Gastrocnemius medialis (tissue), 4 donors: ENCODE measurements at regions not wholly inside any gene's neighbourhood (a gene's known extent, or its start where the extent isn't known, plus 50 kb on each side); places are given as distances from the start of the nearest gene placed in this dataset.
"Not testable (repeated sequence)": the region's sequence is repeated elsewhere in the genome, so short reads cannot be mapped to it uniquely, and the experiment has no call there.

Experiments used
- ATAC-seq, 2 donors: fragments of 150-250 bp; one replicate each; pipeline ENCODE4 v1.9.1; 2016
- DNase-seq, 2 donors: peaks; one replicate each; pipeline ENCODE4 v3.0.0-alpha.2; 2019
- H3K27ac ChIP-seq, 4 donors: fragments of 200-600 bp; sonication (generic); 1 replicate in 1 of 4; 2 replicates in 3 of 4; pipeline ENCODE4 v1.5.1; 2016 to 2018; ENCODE audit warnings: mild to moderate bottlenecking in 2 of 4, moderate library complexity in 1 of 4
- H3K27me3 ChIP-seq, 3 donors: fragments of 200-600 bp; sonication (generic) in 2 of 3; 1 replicate in 1 of 3; 2 replicates in 2 of 3; pipeline versions ENCODE4 v1.5.1 to v1.6.0; 2016 to 2019; ENCODE audit warnings: mild to moderate bottlenecking in 1 of 3, moderate library complexity in 1 of 3
- H3K36me3 ChIP-seq, 2 donors: fragments of 200-600 bp; sonication (generic) in 1 of 2; one replicate each; pipeline ENCODE4 v1.5.1; 2017 to 2018
- H3K4me1 ChIP-seq, 2 donors: fragments of 200-600 bp; sonication (generic) in 1 of 2; one replicate each; pipeline ENCODE4 v1.5.1; 2016 to 2017; ENCODE audit warnings: mild to moderate bottlenecking in 2 of 2
- H3K4me3 ChIP-seq, 4 donors: fragments of 200-600 bp; sonication (generic) in 3 of 4; 1 replicate in 1 of 4; 2 replicates in 3 of 4; pipeline ENCODE4 v1.5.1; 2016 to 2019; ENCODE audit warnings: mild to moderate bottlenecking in 2 of 4
- H3K9me3 ChIP-seq, 3 donors: fragments of 200-600 bp; sonication (generic) in 2 of 3; 1 replicate in 1 of 3; 2 replicates in 2 of 3; pipeline ENCODE4 v1.5.1; 2016 to 2019
- POLR2A ChIP-seq, 2 donors: fragments of 450-650 bp; IDR thresholded peaks; one replicate each; pipeline ENCODE4 v1.6.1; 2017; ENCODE audit warnings: antibody characterized with exemption in 2 of 2, mild to moderate bottlenecking in 2 of 2, moderate library complexity in 2 of 2
- in situ Hi-C, 4 donors: fragments of 200-750 bp; cut with MboI; loops; one replicate each; pipeline versions ENCODE4 v1.15.0 to v1.8.0; 2017; ENCODE audit warnings: low sequenced_read_pairs in 4 of 4
- intact Hi-C: fragments of 100-400 bp; cut with DNase I; formaldehyde crosslinking; loops from one replicate; pipeline ENCODE4 v1.15.1; 2023; ENCODE audit warnings: low total_unique reads
- TF ChIP-seq, protein P1 (sequence below), 5 experiments: fragments of 450-650 bp in 3 of 5; fragments of 200-600 bp in 2 of 5; sonication (generic) in 2 of 5; IDR thresholded peaks in 4 of 5; conservative IDR thresholded peaks in 1 of 5; 1 replicate in 4 of 5; 2 replicates in 1 of 5; pipeline ENCODE4 v1.5.1; 2016 to 2019; ENCODE audit warnings: antibody characterized with exemption in 5 of 5, mild to moderate bottlenecking in 3 of 5, moderate library complexity in 3 of 5

DNA sequence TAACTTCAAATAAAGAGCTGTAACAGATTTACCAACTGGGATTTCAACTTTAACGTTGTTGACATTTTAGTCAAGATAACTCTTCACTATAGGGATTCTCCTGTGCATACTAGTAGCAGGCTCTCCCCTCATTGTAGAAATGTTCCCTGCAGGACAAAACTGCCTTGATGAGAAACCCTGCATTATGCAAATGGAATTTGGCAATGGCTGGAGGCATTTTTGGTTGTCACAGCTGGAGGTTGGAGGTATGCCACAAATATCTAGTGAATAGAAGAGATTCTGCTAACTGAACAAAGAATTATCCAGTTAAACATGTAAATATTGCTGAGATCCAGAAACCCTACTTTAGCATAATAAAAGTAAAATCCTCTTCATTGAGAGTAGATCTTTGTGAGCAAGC is 928.8 kb upstream of the ALCAM start:
- ATAC-seq = no peak
- H3K4me1 ChIP-seq = peaks cover 0 to 4% of the 10 kb centered on the region in 2 donors
- no peaks in the 10 kb centered on the region for H3K27me3 ChIP-seq
- intact Hi-C loops (no loop called here), in situ Hi-C loops (no loop called here)
- DNase-seq = no peak
- H3K36me3 ChIP-seq = no peaks in the 10 kb centered on the region
- no peak for TF ChIP-seq POLR2A (IDR thresholded peaks at IDR 0.05)
- TF ChIP-seq, protein P1, sequence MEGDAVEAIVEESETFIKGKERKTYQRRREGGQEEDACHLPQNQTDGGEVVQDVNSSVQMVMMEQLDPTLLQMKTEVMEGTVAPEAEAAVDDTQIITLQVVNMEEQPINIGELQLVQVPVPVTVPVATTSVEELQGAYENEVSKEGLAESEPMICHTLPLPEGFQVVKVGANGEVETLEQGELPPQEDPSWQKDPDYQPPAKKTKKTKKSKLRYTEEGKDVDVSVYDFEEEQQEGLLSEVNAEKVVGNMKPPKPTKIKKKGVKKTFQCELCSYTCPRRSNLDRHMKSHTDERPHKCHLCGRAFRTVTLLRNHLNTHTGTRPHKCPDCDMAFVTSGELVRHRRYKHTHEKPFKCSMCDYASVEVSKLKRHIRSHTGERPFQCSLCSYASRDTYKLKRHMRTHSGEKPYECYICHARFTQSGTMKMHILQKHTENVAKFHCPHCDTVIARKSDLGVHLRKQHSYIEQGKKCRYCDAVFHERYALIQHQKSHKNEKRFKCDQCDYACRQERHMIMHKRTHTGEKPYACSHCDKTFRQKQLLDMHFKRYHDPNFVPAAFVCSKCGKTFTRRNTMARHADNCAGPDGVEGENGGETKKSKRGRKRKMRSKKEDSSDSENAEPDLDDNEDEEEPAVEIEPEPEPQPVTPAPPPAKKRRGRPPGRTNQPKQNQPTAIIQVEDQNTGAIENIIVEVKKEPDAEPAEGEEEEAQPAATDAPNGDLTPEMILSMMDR (IDR thresholded peaks at IDR 0.05 in 4 of 5, conservative IDR thresholded peaks at IDR 0.05 in 1 of 5) = no peak
- no peak overlapping the region for H3K4me3 ChIP-seq
- no peaks in the 10 kb centered on the region for H3K9me3 ChIP-seq
- no peak overlapping the region for H3K27ac ChIP-seq

DNA sequence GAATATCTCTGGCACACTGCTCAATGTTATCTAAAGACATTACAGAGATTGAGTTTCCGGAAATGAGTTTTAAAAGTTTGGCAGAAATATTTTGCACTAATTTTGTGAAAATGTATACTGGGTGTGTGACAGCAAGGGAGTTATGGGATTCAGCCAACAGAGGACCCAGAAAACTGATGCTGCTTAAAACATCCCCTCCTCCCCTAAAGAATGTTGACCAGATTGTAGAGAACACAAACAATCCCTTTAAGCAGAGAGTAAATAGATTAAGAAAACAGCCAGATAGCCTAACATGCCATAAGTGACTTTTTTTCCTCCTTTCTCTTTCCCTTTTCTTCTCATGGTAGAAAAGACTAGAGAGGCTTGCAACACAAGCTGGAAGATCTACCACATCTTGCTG is 928.0 kb upstream of the ALCAM start:
- H3K27ac ChIP-seq = no peak overlapping the region
- no peaks in the 10 kb centered on the region for H3K36me3 ChIP-seq
- peaks cover 0 to 4% of the 10 kb centered on the region in 2 donors for H3K4me1 ChIP-seq
- no peak overlapping the region for H3K4me3 ChIP-seq
- intact Hi-C loops (no loop called here), in situ Hi-C loops (no loop called here)
- no peak for TF ChIP-seq POLR2A (IDR thresholded peaks at IDR 0.05)
- TF ChIP-seq, protein P1 (IDR thresholded peaks at IDR 0.05 in 4 of 5, conservative IDR thresholded peaks at IDR 0.05 in 1 of 5) = no peak
- H3K9me3 ChIP-seq = no peaks in the 10 kb centered on the region
- no peak for ATAC-seq
- DNase-seq = no peak
- no peaks in the 10 kb centered on the region for H3K27me3 ChIP-seq

DNA sequence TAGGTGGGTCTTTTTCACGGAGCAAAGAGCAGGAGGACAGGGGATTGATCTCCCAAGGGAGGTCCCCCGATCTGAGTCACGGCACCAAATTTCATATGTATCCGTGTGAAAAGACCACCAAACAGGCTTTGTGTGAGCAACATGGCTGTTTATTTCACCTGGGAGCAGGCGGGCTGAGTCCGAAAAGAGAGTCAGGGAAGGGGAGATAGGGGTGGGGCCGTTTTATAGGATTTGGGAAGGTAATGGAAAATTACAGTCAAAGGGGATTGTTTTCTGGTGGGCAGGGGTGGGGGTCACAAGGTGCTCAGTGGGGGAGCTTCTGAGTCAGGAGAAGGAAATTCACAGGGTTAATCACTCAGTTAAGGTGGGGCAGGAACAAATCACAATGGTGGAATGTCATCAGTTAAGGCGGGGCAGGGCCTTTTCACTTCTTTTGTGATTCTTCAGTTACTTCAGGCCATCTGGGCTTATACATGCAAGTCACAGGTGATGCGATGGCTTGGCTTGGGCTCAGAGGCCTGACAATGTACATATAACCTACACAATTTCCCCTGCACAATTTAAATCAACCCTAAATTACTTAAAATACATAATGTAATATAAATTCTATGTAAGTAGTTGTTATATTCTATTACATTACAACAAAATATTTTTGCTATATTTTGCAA is 921.3 kb upstream of the ALCAM start:
- H3K9me3 ChIP-seq, H3K36me3 ChIP-seq, ATAC-seq, H3K4me1 ChIP-seq, H3K27ac ChIP-seq, DNase-seq, H3K4me3 ChIP-seq, intact Hi-C loops, in situ Hi-C loops, H3K27me3 ChIP-seq: not testable (repeated sequence)

DNA sequence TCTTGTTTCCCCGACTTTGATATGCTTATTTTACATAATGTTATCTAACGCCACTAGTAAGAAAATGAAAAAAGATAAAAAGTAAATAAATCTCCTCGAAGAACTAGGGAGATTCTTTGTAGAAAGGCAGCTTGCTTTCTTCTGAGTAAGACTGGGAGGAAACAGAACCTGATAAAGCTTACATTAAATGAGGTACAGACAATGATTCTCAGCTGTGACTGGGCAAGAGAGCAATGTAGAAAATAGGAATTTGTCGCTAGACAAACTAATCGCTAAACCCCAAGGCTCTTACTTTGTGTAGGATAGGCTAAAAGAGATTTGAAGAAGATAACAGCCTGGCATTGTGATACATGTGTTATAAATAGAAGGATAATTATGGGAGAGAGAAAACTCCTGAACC is 919.0 kb upstream of the ALCAM start:
- intact Hi-C loops = no loop called here
- Histone ChIP-seq H3K9me3 (no peaks in the 10 kb centered on the region), H3K4me1 (no peaks in the 10 kb centered on the region), H3K27ac (no peak overlapping the region), H3K36me3 (no peaks in the 10 kb centered on the region), H3K4me3 (no peak overlapping the region), H3K27me3 (no peaks in the 10 kb centered on the region)
- no peak for ATAC-seq
- no peak for TF ChIP-seq POLR2A (IDR thresholded peaks at IDR 0.05)
- TF ChIP-seq, protein P1 (IDR thresholded peaks at IDR 0.05 in 4 of 5, conservative IDR thresholded peaks at IDR 0.05 in 1 of 5) = no peak
- in situ Hi-C loops = no loop called here
- no peak for DNase-seq

DNA sequence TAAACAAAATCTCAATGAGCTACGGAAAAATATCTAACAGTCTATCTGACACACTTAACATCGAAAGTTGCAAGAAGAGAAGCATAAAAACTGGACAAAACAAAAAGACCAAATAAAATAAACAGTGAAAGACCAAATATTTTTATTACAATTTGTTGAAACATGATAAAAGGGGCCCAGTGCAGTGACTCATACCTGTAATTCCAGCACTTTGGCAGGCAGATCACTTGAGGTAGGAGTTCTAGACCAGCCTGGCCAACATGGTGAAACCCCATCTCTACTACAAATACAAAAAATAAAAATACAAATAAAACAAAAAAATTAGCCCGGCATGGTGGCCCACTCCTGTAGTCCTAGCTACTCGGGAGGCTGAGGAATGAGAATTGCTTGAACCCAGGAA is 914.0 kb upstream of the ALCAM start:
- in situ Hi-C loops = no loop called here
- Histone ChIP-seq H3K27me3 (no peaks in the 10 kb centered on the region), H3K27ac (no peak overlapping the region), H3K4me3 (no peak overlapping the region), H3K4me1 (no peaks in the 10 kb centered on the region), H3K36me3 (no peaks in the 10 kb centered on the region), H3K9me3 (no peaks in the 10 kb centered on the region)
- TF ChIP-seq POLR2A (IDR thresholded peaks at IDR 0.05) = no peak
- TF ChIP-seq, protein P1 (IDR thresholded peaks at IDR 0.05 in 4 of 5, conservative IDR thresholded peaks at IDR 0.05 in 1 of 5) = no peak
- no peak for ATAC-seq
- no peak for DNase-seq
- intact Hi-C loops = no loop called here
